HG03097 (cell line): ENCODE measurements at regions not wholly inside any gene's neighbourhood (a gene's known extent, or its start where the extent isn't known, plus 50 kb on each side); places are given as distances from the start of the nearest gene placed in this dataset.
A peak's percentile ranks its signal among the peaks of the same experiment; 100 is the strongest.

ENCODE experiments used
- ATAC-seq: cut with Tn5 transposase; IDR thresholded peaks from one replicate; pipeline ENCODE4 v1.9.1; 2021; ENCODE audit not compliant: unreplicated experiment, low FRiP score

GRCh38 chr3:69446402-69447072 lies 60.6 kb upstream of the FRMD4B start:
- no peak for ATAC-seq

DNA sequence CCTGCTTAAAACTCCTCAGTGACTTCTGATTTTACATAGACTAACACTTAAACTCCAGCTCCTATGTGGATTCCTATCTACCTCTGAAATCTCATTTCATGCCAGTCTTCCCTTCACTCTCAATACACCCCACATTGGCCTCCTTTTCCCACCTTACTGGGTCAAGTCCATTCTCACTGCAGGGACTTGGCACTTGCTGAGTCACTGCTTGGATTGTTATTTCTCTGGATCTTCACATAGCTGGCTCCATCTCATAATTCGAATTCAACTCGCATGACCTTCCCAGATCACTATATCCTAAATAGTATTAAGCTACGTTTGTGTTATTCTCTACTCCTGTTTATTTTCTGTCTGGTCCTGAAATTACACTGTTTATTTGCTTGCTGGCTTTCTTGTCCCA lies 59.6 kb upstream of the FRMD4B start:
- ATAC-seq = no peak

DNA sequence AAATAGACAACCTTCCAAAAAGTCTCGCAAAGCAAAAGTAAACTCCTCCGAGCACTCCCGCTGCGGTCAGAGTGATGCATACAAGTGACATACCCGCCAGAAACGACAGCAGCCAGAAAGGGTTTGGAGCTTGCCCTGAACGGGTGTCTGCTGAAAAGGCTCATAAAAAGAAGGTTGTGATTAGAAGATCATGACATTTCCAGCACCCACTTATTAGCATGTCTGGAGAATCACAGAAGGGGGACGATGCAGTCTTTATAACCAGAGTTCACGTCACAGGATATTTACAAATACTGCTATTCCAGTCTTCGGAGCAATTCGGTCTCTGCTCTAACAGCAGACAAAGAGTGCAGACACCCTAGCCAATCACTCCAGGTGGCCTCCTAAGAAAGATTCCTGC lies 59.1 kb upstream of the FRMD4B start:
- ATAC-seq = no peak

DNA sequence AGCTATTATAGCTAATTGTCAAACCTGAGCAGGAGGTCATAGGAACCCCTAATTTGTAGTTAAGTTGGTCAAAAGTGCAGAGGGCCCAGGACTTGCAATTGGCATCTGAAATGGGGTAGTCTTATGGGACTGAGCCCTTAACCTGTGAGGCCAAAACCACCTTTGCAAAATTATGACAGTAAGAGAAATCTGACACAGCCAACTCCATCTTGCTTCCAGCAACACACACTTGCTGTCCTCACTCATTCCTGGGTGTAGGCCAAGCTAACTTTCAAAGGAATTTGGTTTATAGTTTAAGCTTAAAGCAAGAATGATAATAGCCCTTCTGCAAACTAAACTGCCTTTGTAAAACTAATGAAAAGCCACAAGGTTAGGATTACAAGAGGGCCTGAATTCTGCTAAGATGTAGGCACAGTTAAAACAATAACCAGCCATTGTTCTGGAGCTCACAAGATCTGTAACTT lies 57.6 kb upstream of the FRMD4B start:
- ATAC-seq = no peak

DNA sequence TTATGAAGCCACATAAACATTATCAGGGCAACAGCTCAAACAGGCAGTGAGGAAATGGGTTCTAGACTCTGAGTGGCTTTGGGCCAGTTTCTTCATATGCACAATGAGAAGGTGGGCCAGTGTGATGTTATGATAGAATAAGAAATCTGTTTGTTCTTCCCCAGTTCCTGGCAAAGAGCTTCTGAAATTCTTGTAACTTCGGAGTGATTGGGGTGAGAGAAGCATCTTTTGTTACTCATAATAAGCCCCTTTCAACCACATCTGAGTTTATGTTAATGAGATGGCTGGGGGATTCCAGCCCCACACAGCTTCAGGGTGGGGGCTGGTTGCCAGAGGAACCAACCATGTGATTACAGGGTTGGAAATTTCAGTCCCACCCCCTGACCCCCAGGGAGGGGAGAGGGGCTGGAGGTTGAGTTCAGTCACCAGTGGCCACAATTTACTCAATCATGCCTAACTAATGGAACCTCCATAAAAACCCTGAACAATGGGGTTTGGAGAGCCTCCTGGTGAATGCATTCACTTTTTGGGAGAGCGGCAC lies 57.0 kb upstream of the FRMD4B start:
- ATAC-seq = no peak

DNA sequence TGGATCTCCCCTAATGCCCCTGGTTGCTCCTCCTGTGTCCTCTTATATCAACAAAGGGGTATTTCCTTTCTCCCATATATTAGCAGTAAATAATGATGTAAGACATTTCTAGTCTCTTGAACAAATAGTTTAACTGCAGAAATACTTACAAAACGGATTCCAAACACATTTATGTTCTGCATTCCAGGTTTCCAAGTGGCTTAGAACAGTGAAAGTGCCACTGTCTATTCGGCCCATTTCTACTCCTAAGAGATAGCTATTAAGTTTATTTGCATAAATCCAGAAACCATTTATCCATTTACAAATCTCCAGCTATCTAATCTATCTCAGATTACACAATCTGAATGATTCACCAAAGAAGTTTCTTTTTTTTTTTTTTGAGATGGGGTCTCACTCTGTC lies 55.8 kb upstream of the FRMD4B start:
- no peak for ATAC-seq

DNA sequence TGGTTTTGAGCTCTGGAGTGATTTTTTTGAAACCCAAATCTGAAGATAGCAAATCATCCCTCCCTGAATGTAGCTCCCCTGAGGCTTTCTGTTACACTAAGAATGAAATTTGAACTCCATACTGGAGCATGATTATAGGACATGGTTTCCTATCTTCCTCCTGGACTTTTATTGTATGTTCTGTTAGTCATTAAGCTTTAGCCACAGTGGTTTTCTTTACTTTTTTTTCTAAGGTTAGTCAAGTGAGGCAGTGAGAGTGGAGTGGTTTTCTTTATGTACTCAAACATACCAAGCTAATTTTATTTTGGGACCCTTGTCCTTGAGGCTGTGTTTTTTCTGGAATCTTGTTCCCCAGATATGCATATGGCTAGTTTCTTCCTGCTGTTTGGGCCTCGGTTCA lies 55.2 kb upstream of the FRMD4B start:
- ATAC-seq = no peak

DNA sequence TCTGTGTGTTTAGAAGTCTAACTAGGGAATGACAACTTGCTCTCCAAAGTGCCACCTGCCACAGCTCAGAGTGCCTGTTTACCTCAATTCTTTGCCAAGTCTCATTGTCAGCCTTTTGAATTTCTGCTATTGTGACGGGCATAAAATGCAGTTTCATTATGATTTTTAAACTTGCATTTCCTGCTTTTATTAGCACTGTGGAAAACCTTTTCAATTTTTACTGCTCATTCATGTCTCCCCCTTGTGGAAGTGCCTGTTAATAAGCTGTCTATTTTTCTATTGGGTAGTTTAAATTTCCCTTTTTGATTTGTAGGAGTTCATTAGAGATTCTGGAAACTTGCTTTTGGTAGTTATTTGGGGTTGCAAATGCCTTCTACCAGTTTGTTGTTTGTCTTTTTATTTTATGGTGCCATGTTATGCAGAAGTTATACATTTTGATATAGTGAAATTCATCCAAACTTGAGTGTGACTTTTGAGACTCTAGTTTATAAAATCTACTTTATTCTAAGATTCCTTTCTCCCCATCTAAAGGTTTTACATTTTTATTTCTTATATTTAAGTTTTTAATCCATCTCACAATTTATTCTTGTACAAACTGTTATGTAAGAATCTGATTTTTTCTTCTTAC lies 53.9 kb upstream of the FRMD4B start:
- ATAC-seq = no peak

DNA sequence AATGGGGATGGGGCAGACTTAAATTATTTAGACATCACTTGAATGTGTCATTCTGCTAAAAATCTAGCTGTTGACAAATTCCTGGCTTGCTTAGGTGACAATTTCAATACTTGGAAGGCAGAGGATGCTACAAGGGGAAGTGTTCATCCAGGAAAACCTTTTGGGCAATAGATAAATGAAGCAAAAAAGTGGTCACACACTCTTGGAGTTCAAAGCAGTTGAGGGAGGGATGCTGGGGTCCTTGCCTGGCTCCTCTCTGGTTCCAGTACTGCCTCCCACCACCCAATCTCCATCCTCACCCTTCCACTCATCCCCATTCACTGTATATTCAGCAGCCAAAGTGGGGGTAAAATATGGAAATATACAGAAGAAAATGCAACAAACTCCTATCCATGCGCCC lies 52.6 kb upstream of the FRMD4B start:
- no peak for ATAC-seq

GRCh38 chr3:69435274-69436265 lies 49.7 kb upstream of the FRMD4B start:
- ATAC-seq = peak; percentile 44
